ENCODE measurements at regions not wholly inside any gene's neighbourhood (a gene's known extent, or its start where the extent isn't known, plus 50 kb on each side); places are given as distances from the start of the nearest gene placed in this dataset.

- no peak for TF ChIP-seq POLR2AphosphoS5 (IDR thresholded peaks at IDR 0.05)
- no peak for TF ChIP-seq CTCF (IDR thresholded peaks at IDR 0.05)
Observed at GRCh38 chr7:106736123-106736507, 75.2 kb upstream of the CCDC71L start.

All from gastroesophageal sphincter (tissue), 3 donors.